B cell (primary cell): ENCODE measurements at regions not wholly inside any gene's neighbourhood (a gene's known extent, or its start where the extent isn't known, plus 50 kb on each side); places are given as distances from the start of the nearest gene placed in this dataset.

Source experiments
- ATAC-seq: fragments of 200-7000 bp; cut with Tn5 transposase; one replicate; pipeline ENCODE4 v1.10.0; 2021; ENCODE audit warnings: low read depth, mild to moderate bottlenecking, moderate number of reproducible peaks, moderate library complexity
- CTCF ChIA-PET: fragments of 350-600 bp; sonication (Branson Sonifier 250); formaldehyde crosslinking; loops from one replicate; lab custom pipeline; 2021; ENCODE audit warnings: antibody characterized with exemption, inconsistent platforms; lab: Charles Lee
- POLR2A ChIA-PET: fragments of 350-600 bp; sonication (Branson Sonifier 250); formaldehyde crosslinking; loops from one replicate; lab custom pipeline; 2021; ENCODE audit warnings: antibody characterized with exemption; lab: Charles Lee
- DNase-seq: peaks from one replicate; pipeline ENCODE4 v3.0.0; 2013
- H2AFZ ChIP-seq: 2 replicates; pipeline ENCODE4 v1.6.1; 2012; ENCODE audit warnings: mild to moderate bottlenecking, low read depth, low read length; ENCODE audit not compliant: insufficient read depth, poor library complexity, severe bottlenecking
- H3K27ac ChIP-seq, 2 donors: 1 replicate in 1 of 2; 2 replicates in 1 of 2; pipeline ENCODE4 v1.5.1; 2012 to 2013; ENCODE audit warnings: low read length in 2 of 2, mild to moderate bottlenecking in 2 of 2, moderate library complexity in 1 of 2
- H3K27me3 ChIP-seq, 4 experiments: fragments of 200-600 bp in 1 of 4; sonication (generic) in 1 of 4; replicated peaks in 1 of 4; 1 replicate in 2 of 4; 2 replicates in 2 of 4; pipeline versions ENCODE4 v1.6.1 to v1.7.0; 2013 to 2016; ENCODE audit warnings: low read length in 3 of 4, mild to moderate bottlenecking in 2 of 4, mixed read lengths in 1 of 4, moderate library complexity in 1 of 4; ENCODE audit not compliant: insufficient read depth in 4 of 4, control insufficient read depth in 3 of 4; ENCODE audit errors: control extremely low read depth in 1 of 4
- H3K36me3 ChIP-seq, 2 experiments: replicated peaks in 1 of 2; 1 replicate in 1 of 2; 2 replicates in 1 of 2; pipeline versions ENCODE4 v1.6.1 to v1.7.1; 2013; ENCODE audit warnings: low read length in 1 of 2; ENCODE audit not compliant: insufficient read depth in 2 of 2, control insufficient read depth in 1 of 2; ENCODE audit errors: control extremely low read depth in 1 of 2, extremely low read depth in 1 of 2
- H3K4me1 ChIP-seq, 2 donors: fragments of 200-600 bp in 1 of 2; sonication (generic) in 1 of 2; 1 replicate in 1 of 2; 2 replicates in 1 of 2; pipeline versions ENCODE4 v1.5.1 to v1.6.1; 2013 to 2017; ENCODE audit warnings: low read length in 2 of 2; ENCODE audit not compliant: control insufficient read depth in 2 of 2, insufficient read depth in 2 of 2
- H3K4me2 ChIP-seq: replicated peaks from 2 replicates; pipeline ENCODE3; 2012; ENCODE audit warnings: mild to moderate bottlenecking, low read depth, low read length; ENCODE audit not compliant: poor library complexity, severe bottlenecking
- H3K4me3 ChIP-seq, 5 experiments: fragments of 200-600 bp in 1 of 5; sonication (generic) in 1 of 5; 1 replicate in 3 of 5; 2 replicates in 2 of 5; pipeline versions ENCODE4 v1.5.1 to v1.7.0; 2011 to 2016; ENCODE audit warnings: low read length in 4 of 5, mild to moderate bottlenecking in 4 of 5, low read depth in 2 of 5, control low read depth in 1 of 5, moderate library complexity in 1 of 5; ENCODE audit not compliant: insufficient read depth in 1 of 5; ENCODE audit errors: control extremely low read depth in 1 of 5, extremely low read depth in 1 of 5
- H3K79me2 ChIP-seq: fragments of 200-600 bp; sonication (generic); one replicate; pipeline ENCODE4 v1.6.0; 2016; ENCODE audit warnings: low read length; ENCODE audit not compliant: control insufficient read depth, insufficient read depth
- H3K9ac ChIP-seq: fragments of 200-600 bp; sonication (generic); 2 replicates; pipeline ENCODE4 v1.6.1; 2017; ENCODE audit warnings: mild to moderate bottlenecking, low read length, moderate library complexity
- H3K9me3 ChIP-seq, 3 donors: one replicate each; pipeline versions ENCODE4 v1.6.1 to v1.7.1; 2013; ENCODE audit warnings: low read length in 2 of 3; ENCODE audit not compliant: control insufficient read depth in 2 of 3, insufficient read depth in 1 of 3; ENCODE audit errors: control extremely low read depth in 1 of 3
- H4K20me1 ChIP-seq: 2 replicates; pipeline ENCODE4 v1.6.0; 2012; ENCODE audit warnings: mild to moderate bottlenecking, low read length; ENCODE audit not compliant: insufficient read depth, control insufficient read depth, poor library complexity, severe bottlenecking
- H3K27ac Mint-ChIP-seq: one replicate; pipeline ENCODE4 v1.8.0; 2021; ENCODE audit warnings: mixed read lengths
- H3K27me3 Mint-ChIP-seq: one replicate; pipeline ENCODE4 v1.8.0; 2021; ENCODE audit warnings: mixed read lengths
- H3K4me1 Mint-ChIP-seq: one replicate; pipeline ENCODE4 v1.8.0; 2021; ENCODE audit warnings: mixed read lengths
- H3K4me3 Mint-ChIP-seq: one replicate; pipeline ENCODE4 v1.8.0; 2021; ENCODE audit warnings: mixed read lengths
- H3K9me3 Mint-ChIP-seq: one replicate; pipeline ENCODE4 v1.8.0; 2022; ENCODE audit warnings: mixed read lengths; ENCODE audit not compliant: insufficient read depth
- EZH2 ChIP-seq: IDR thresholded peaks from 2 replicates; pipeline ENCODE4 v1.6.1; 2012; ENCODE audit warnings: borderline replicate concordance, low read depth, mild to moderate bottlenecking, moderate library complexity, low read length; ENCODE audit not compliant: insufficient read depth, poor library complexity, severe bottlenecking
- WGBS: methylation state at CpG from one replicate; pipeline ENCODE4 v1.1.5; 2013; ENCODE audit warnings: missing lambda C conversion rate; ENCODE audit not compliant: insufficient coverage; 5-methylcytosine and 5-hydroxymethylcytosine counted together
- intact Hi-C: fragments of 100-400 bp; cut with micrococcal nuclease; formaldehyde crosslinking; loops from one replicate; pipeline ENCODE4 v1.10.0; 2022
- TF ChIP-seq, protein P1 (sequence below): fragments of 200-600 bp; IDR thresholded peaks from one replicate; pipeline ENCODE4 v1.8.0; 2022; ENCODE audit warnings: antibody characterized with exemption, mild to moderate bottlenecking

DNA sequence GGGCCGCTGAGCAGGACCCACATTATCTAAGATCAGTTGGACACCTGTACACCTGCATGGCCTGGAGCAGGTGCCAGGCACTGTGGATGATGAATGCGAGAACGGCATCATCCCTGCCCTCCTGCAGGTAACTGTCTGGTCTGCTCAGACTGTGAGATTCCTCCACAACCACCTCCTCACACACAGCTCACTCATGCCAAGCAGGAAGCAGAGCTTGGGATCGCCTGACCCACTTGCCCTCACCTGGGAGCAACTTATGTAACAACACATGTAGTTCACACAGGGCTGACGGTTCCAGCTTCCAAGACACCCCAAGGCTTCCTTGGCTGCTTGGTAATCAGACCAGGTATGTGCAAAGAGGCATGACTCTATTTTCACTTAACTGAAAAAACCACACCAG, 359.2 kb downstream of the PREX1 start:
- Mint-ChIP-seq H3K9me3 (no peaks in the 10 kb centered on the region), H3K27me3 (peaks cover 6% of the 10 kb centered on the region), H3K4me3 (no peak overlapping the region), H3K4me1 (peaks cover 13% of the 10 kb centered on the region), H3K27ac (no peak overlapping the region)
- Histone ChIP-seq H4K20me1 (no peaks in the 10 kb centered on the region), H3K27me3 (peaks cover 0 to 7% (median 0%) of the 10 kb centered on the region in 4 experiments), H3K9me3 (peaks cover 0 to 5% (median 0%) of the 10 kb centered on the region in 3 donors), H3K4me1 (no peaks in the 10 kb centered on the region), H3K27ac (no peak overlapping the region), H3K36me3 (no peaks in the 10 kb centered on the region), H3K4me2 (no peak overlapping the region), H3K9ac (no peak overlapping the region), H2AFZ (no peak overlapping the region), H3K4me3 (no peak overlapping the region), H3K79me2 (no peaks in the 10 kb centered on the region)
- intact Hi-C loops: no loop called here
- WGBS: 90% methylated on average over 5 of the region's 5 CpGs
- no peak for DNase-seq
- ATAC-seq: no peak
- no peak for TF ChIP-seq EZH2
- TF ChIP-seq, protein P1, sequence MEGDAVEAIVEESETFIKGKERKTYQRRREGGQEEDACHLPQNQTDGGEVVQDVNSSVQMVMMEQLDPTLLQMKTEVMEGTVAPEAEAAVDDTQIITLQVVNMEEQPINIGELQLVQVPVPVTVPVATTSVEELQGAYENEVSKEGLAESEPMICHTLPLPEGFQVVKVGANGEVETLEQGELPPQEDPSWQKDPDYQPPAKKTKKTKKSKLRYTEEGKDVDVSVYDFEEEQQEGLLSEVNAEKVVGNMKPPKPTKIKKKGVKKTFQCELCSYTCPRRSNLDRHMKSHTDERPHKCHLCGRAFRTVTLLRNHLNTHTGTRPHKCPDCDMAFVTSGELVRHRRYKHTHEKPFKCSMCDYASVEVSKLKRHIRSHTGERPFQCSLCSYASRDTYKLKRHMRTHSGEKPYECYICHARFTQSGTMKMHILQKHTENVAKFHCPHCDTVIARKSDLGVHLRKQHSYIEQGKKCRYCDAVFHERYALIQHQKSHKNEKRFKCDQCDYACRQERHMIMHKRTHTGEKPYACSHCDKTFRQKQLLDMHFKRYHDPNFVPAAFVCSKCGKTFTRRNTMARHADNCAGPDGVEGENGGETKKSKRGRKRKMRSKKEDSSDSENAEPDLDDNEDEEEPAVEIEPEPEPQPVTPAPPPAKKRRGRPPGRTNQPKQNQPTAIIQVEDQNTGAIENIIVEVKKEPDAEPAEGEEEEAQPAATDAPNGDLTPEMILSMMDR: no peak
- ChIA-PET POLR2A (no interaction called here), CTCF (no interaction called here)

DNA sequence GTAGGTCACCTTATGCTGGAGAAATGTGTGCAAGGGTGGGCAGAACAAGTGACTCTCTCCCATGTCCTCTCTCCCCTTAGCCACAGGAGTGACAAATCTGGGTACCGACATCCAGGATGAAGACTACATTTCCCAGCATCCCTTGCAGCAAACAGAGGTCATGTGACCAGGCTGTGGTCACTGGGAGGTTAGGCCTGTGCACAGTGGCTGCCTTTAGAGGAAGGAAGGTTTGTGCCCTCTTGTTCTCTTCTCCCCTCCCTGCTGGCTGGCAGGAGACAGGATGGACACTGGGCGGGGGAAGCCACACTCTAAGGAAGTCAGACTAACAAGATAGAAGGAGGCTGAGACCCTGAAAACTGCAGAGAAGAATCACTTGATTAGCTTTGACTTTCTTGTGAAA, 360.2 kb downstream of the PREX1 start:
- Histone ChIP-seq H3K27me3 (peaks cover 0 to 7% (median 0%) of the 10 kb centered on the region in 4 experiments), H3K27ac (no peak overlapping the region), H3K9me3 (peaks cover 0 to 5% (median 0%) of the 10 kb centered on the region in 3 donors), H3K9ac (no peak overlapping the region), H4K20me1 (no peaks in the 10 kb centered on the region), H2AFZ (no peak overlapping the region), H3K4me2 (no peak overlapping the region), H3K36me3 (no peaks in the 10 kb centered on the region), H3K4me1 (no peaks in the 10 kb centered on the region), H3K79me2 (no peaks in the 10 kb centered on the region), H3K4me3 (no peak overlapping the region)
- peak overlapping the region; percentile 66 for H3K27ac Mint-ChIP-seq
- no peak overlapping the region for H3K4me3 Mint-ChIP-seq
- ChIA-PET POLR2A (no interaction called here), CTCF (no interaction called here)
- peaks cover 13% of the 10 kb centered on the region for H3K4me1 Mint-ChIP-seq
- H3K9me3 Mint-ChIP-seq: no peaks in the 10 kb centered on the region
- DNase-seq: no peak
- no CpG with 5 or more reads among the region's 2 CpGs for WGBS
- peaks cover 11% of the 10 kb centered on the region for H3K27me3 Mint-ChIP-seq
- peak; percentile 78 for ATAC-seq
- TF ChIP-seq, protein P1: no peak
- TF ChIP-seq EZH2: no peak
- intact Hi-C loops: no loop called here
